ENCODE measurements at regions not wholly inside any gene's neighbourhood (a gene's known extent, or its start where the extent isn't known, plus 50 kb on each side); places are given as distances from the start of the nearest gene placed in this dataset.

DNA sequence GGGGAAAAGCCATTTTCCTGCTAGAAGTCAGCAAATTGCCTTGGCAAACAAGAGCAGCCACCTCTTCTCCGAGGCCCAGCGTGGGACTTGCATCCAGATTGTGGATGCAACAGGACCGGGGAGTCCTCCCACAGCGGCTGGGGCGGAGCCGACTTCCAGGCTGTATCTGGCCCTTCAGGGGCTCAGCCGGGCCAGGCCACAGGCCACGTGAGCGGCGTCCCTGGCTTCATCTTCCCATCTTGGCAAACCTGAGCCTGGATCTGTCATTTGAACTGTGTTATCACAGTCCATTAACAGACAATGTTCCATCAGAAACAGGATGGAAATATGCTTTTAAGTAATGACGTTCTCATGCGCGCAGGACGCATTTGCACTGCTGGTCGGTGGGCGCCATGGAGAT, 483.5 kb upstream of the SALL3 start:
- TF ChIP-seq, protein P1, sequence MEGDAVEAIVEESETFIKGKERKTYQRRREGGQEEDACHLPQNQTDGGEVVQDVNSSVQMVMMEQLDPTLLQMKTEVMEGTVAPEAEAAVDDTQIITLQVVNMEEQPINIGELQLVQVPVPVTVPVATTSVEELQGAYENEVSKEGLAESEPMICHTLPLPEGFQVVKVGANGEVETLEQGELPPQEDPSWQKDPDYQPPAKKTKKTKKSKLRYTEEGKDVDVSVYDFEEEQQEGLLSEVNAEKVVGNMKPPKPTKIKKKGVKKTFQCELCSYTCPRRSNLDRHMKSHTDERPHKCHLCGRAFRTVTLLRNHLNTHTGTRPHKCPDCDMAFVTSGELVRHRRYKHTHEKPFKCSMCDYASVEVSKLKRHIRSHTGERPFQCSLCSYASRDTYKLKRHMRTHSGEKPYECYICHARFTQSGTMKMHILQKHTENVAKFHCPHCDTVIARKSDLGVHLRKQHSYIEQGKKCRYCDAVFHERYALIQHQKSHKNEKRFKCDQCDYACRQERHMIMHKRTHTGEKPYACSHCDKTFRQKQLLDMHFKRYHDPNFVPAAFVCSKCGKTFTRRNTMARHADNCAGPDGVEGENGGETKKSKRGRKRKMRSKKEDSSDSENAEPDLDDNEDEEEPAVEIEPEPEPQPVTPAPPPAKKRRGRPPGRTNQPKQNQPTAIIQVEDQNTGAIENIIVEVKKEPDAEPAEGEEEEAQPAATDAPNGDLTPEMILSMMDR (conservative IDR thresholded peaks at IDR 0.05; ENCODE audit: low read length), result no peak
- TF ChIP-seq EZH2phosphoT487 (IDR thresholded peaks at IDR 0.05; ENCODE audit: borderline replicate concordance, low read depth, low read length), result no peak
